HG02571 (cell line): ENCODE measurements at regions not wholly inside any gene's neighbourhood (a gene's known extent, or its start where the extent isn't known, plus 50 kb on each side); places are given as distances from the start of the nearest gene placed in this dataset.
"Not testable (repeated sequence)": the region's sequence is repeated elsewhere in the genome, so short reads cannot be mapped to it uniquely, and the experiment has no call there.

Source experiments
- ATAC-seq: cut with Tn5 transposase; IDR thresholded peaks from one replicate; pipeline ENCODE4 v1.9.1; 2021; ENCODE audit warnings: mild to moderate bottlenecking, moderate library complexity; ENCODE audit not compliant: unreplicated experiment

DNA sequence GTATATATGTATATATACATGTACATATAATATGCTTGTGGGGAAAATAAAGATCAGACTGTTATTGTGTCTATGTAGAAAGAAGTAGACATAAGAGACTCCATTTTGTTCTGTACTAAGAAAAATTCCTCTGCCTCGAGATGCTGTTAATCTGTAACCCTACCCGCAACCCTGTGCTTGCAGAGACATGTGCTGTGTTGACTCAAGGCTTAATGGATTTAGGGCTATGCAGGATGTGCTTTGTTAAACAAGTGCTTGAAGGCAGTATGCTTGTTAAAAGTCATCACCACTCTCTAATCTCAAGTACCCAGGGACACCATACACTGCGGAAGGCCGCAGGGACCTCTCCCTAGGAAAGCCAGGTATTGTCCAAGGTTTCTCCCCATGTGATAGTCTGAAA is 972.9 kb downstream of the GALC start:
- ATAC-seq: not testable (repeated sequence)

DNA sequence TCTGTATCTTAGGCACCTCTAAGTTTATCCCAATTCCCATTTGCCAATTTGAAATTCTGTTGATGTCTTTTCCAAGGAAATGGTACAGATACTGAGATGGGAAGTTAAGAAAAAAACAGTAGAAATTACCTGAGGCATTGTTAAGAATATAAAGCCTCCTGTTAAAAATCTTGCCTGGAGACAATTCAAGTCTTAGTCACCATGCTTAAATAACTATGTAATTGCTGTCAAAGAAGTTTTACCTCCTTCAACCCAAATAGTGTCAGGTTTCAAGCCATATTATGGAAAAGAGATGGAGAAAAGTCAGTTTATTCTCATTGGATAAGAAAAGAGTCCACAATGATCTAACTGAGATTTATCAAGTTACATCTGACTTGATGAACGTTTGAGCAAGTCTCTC is 974.7 kb downstream of the GALC start:
- no peak for ATAC-seq

DNA sequence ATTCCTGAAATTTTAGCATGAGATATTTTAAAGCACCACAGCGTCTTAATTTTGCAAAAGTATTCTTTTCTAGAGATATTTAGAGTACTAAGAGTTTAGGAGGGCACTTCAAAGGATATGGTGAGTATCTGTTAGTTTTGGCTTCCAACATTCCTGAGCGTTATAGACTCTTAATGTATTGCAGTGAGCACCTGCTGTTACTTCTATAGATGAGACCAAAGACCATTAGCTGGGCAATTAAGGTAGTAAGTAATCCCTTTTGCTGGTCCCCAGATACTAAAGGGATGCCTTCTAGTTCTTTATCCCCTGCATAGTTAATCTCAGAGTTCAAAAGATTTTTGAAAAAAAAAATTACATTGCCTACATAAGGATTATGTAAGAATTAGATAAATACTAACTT is 975.6 kb downstream of the GALC start:
- no peak for ATAC-seq

DNA sequence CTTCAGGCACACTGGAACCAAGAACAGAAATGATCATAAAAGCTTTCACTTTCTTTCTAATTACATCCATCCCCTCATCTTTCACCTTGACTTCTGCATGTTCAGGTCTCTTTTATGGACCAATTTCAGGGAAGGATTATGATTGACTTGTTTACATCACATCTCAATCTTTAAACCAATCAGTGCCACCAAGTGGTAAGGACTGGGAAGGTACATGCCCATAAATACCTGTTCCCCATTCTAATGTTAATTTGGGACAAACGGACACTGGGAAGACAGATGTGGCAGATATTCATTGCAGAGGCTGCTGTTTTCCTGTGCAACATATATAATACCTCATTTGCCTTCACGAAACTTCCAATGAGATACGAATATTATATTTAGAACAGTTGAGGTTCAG is 978.1 kb downstream of the GALC start:
- no peak for ATAC-seq

DNA sequence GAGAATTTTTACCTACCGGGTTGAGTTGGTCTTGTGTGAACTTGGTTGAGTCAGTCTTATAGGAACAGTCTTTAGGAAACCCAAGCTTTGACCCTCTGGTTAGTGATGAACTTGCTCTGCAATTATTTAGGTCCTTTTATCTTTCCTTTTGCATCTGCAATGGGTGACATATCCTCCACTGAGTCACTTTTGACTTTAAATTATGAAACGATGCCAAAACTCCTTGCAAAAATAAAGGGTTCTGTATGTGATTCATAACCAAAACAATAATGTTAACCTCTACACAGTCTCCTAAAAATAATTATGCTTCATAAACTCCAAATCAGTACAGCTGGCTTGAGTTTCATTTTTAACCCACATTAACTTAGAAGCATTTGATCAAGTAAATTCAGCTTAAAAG is 979.4 kb downstream of the GALC start:
- ATAC-seq: no peak

DNA sequence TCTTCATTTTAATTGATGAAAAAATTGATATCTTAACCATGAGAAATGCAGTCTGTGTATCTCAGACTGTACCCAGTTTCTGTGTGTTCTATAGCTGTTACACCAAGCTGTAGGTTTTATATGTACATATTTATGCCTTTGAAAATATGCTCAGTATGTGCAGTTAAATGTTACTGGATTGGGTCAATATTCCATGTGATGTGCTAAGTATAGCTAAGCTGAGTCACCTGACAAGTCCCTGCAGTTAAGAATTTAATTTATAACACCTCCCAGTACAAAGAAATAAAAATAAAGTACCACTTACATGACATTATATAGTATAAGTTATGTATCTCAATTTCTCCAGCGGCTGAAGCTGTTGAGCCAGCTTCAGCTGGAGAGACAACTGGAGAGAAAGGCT is 984.0 kb downstream of the GALC start:
- ATAC-seq: no peak

DNA sequence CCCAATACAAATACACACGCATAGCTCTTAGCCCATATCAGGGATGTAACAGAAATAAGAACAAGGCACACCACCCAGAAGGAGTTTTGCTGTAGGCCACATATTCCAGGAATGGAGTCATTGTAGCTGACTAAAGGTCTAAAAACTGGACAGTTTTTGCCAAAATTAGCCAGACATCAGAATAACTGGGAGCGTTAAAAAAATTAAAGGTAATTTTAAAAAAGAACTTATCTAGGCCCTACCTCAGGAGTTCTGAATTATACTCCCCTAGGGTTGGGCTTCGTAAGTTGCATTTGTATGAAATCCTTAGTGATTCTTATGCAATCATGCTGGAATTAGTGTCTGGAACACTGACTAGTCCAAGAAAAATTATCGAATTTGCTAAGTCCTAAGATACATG is 987.7 kb downstream of the GALC start:
- no peak for ATAC-seq

DNA sequence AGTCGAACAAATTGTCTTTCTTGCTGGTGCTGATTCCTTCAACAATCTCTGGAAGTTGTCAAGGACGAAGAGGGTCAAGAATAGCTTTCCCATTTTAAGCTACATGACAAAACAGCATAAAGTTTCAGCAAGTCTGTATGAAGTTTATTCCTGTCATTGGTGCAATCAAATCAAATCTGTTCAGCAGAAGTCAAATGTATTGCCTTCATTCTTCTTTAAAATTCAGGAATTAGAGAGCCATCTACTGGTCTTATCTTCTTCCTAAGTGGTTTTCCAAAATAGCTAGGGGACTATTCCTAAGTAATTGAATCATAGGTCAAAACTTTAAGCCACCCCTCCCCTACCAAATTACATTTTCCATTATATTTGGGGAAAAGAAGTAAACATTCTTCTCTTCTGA is 990.2 kb downstream of the GALC start:
- ATAC-seq: no peak

DNA sequence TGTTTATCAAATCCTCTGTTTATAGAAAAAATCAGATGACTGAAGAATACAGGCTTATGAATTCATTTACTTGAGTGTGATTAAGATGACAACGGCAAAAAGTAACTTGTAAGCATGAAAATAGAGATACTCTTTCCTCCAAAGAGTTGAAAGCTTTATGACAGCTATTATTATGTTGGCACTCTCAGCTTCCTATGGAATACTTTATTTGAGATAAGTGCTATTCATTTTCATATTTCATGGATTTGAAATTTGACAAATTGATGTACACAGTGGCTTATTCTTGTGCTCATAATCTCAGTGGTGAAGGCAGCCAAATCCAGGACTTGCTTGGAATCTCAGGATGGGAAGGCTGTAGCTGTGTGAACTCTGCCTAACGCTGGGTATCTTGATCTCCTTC is 991.6 kb downstream of the GALC start:
- ATAC-seq: no peak

DNA sequence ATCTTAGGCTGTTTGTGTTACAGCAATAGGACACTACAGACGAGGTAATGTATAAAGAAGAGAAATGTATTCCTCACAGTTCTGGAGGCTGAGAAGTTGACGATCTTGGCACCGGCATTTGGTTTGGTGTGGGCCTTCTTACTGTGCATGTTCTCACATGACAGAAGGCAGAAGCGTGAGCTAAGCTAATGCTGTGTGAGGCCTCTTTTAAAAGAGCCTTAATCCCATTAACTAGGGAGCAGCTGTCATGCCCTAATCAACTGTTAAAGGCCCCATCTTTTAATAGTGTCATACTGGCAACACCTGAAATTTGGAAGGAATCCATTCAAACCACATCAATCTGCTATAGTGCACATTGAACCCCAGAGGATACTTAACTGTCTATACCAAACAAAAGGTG is 992.9 kb downstream of the GALC start:
- ATAC-seq: no peak

DNA sequence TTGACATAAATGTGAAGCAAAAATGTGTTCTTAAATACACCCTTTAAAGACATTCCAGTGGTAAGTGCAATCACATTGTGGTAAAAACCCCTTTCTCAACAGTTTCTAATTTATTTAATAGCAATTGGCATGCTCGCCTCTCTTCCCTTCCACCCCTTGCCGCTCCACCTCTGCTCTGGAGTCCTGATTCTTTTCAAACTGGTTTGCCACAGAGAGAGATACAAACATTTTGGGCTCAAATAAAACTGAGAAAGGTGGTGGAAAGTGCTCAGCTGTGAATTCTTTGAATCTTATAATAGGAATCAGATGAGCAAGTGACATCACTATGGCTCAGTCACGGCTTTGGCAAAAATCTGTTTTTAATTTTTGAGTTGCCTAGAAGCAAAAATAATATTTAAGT is 993.9 kb downstream of the GALC start:
- no peak for ATAC-seq

DNA sequence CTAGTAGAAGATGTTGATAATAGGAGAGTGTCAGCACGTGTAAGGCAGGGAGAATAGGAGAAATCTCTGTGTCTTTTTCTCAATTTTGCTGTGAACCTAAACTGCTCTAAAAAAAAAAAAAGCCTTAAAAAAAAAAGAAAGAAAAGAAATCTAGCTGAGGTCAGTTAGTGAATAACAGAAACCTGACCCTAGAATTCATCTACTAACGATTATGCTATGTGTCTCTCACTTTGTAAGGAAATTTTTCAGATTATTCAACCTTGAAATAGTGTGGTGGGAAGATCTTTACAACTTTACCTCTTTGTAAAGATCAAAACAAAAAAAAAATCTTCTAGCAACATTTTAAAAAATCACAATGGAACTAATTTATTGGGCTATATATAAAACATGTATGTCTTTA is 995.7 kb downstream of the GALC start:
- no peak for ATAC-seq

DNA sequence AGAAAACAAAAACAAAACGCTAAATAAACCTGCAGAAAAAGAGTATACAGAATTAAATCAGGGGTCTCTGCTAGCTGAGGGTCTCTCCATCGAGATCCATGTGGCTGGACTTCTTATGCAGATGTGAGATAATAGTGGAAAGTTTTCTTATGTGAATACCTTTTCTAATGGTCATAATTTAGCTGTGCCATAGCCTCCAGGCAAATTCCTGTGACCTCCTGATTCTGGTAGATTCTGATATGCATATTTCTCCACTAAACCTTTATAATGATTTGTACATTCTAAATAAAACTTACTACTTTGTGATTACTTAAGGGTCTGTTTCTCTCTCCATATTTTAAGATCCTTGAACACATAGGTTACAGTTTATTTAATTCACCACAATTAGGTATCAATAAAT is 1002.6 kb downstream of the GALC start:
- no peak for ATAC-seq

DNA sequence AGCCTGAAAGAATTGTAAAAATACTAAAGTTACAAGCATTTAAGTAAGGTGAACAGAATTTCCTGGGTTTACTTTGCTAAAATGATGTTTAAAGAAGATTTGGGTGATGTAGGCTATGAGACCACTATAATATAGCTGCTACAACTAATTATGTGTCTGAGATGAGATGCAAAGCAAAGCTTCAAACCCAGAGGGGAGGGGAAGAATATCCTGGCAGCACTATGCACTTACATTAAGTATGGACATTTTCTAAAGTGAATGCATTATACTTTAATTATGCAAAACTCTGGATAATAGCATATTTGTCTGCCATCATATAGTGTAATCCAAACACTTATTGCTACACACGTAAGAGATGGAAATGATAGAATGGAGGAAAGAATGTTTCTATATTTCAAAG is 1003.7 kb downstream of the GALC start:
- ATAC-seq: no peak

DNA sequence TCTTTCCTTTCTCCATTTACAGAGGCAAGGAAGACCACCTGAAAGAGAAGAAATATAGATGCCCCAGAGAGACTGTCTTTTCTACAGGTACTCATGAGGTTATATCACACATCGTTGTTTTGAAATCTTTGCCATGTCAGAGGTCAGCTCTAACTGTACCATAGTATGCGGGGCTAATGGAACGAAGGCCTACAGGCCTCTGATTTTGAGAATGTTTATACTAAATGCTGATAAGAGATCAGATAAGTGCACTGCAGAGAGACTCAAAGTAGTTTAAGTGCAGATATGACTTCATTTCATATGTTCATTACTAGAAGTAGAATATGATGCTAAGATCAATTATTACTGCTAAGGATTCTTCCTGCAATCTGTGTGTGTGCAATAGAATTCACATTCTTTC is 1005.0 kb downstream of the GALC start:
- no peak for ATAC-seq

DNA sequence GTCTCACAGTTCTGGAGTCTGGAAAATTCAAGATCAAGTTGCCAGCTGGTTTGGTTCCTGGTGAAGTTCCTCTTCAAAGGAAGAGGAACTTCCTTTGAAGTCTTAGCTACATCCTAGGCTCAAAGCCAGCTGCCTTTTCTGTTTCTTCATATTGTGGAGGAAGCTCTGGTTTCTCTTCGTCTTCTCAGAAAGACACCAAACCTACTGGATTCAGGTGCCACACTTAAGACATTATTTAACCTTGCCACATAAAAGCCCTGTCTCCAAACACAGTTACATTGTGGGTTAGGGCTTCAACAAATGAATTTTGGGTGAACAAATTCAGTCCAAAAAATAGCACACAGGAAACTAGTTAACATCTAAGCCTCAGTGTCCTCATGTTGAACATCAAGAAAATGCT is 1019.8 kb downstream of the GALC start:
- ATAC-seq: no peak

DNA sequence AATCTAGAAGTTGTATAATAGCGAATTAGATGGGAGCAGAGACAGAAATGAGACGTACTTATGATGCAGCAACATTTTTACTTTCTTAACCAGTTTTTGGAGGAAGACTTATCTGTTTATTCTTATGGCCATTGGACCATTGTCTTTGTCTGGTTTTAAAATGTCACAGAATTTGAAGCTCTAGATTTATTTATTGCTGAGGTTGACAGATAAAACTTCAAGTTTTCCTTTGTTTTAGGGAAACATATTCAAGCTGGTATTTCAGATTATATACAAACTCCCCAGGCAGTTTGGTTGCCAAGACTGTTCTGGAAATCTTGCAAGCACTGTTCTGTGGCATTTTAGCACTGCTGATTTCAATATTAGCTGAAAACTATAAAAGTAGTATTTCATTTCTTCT is 1021.7 kb downstream of the GALC start:
- no peak for ATAC-seq

DNA sequence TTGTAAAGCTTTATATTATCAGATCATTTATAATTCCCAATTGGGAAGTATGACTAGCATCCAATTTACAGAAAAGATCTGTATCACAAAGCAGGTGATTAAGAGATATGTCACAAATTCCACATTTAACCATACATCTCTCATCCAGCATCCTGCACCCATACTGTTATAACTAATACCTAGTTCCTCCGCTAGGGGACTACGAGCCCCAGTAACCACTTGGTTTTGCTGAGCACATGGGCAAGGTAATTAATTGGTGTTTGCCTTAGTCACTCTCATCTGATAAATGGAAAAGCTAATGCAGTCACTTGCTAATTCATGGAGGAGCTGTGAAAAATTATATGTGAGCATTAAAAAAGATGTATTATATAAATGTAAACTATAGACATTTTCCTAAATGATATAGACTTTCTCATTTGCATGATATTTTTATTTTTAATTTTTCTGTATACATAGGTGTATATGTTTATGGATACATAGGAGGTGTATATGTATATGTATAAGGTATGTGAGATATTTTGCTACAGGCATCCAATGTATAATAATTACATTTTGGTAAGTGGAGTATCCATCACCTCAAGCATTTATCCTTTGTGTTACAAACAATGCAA is 1031.8 kb downstream of the GALC start:
- ATAC-seq: no peak

DNA sequence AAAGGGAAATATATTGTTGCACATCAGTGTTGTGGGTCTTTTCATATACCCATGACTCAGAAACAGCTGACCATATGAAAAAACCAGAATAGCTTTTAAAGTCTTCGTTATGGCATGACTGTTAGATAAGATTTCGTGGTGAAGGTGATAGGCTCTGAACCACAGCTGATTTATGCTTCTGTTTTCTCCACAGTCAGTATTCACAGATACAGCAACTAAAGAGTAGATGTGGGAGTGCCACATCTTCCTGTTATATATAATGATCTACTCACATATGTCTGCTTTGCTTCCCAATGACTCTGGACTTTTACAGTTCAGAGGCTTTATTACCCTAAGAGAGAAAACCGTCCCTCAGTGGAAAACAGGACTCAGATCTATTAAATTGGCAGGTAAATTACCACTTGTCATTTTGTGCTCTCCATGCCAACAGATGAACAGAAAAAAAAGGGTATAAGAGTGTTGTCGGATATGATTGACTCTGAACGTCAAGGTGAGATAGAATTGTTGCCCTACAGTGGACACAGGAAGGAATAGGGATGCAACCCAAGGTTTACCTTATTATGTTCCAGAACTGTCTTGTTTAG is 1037.1 kb downstream of the GALC start:
- no peak for ATAC-seq

DNA sequence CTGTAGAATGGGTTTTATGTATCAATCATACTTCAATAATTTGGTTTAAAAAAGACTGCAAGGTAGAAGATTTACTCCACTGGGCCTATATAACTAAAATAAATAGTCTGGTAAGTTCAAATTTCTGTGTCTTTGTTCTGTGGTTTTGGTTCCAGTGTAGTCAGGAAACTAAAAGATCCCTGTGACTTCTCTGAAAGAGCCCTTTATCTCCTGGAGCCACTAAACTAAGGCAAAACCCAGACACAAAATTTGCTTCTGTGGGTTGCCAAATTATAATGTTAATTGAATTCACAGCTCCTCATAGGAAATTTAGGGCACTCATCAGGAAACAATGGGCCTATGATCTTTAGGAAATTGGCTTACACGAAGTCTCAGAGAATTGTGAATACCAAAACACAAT is 1038.4 kb downstream of the GALC start:
- ATAC-seq: no peak

DNA sequence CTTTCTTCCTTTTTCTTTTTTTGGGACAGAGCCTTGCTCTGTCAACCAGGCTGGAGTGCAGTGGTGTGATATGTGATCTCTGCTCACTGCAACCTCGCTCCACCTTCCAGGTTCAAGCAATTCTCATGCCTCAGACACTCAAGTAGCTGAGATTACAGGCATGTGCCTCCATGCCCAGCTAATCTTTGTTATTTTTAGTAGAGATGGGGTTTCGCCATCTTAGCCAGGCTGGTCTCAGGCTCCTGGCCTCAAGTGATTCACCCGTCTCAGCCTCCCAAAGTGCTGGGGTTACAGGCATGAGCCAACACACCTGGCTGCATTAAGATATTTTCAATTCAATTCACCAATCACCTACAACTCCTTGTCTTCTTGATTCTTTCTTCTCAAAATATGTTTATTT is 1046.5 kb downstream of the GALC start:
- no peak for ATAC-seq

DNA sequence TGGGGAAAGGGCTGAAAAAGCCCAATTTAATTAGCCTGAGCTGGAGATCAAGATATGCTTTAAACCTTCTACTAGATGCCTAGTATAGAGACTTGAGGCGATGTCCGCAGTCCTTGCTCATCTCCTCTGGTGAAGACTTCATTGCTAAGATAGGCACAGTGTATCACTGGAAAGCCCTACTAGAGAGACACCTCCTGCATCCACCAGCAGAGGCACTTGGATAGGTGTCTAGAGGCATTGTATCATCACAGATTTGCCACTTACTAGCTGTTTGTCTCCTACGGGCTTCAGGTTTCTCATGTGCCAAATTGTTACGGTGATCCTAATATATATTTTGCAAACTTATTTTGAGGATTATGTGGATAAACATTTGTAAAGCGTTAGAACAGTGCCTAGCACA is 1048.5 kb downstream of the GALC start:
- no peak for ATAC-seq
